ENCODE measurements at regions not wholly inside any gene's neighbourhood (a gene's known extent, or its start where the extent isn't known, plus 50 kb on each side); places are given as distances from the start of the nearest gene placed in this dataset.

- Histone ChIP-seq H3K4me3 (no peak overlapping the region), H3K27me3 (no peaks in the 10 kb centered on the region), H3K9me3 (replicated peaks in 1 of 3) (no peaks in the 10 kb centered on the region), H3K36me3 (replicated peaks in 1 of 2) (no peaks in the 10 kb centered on the region), H3K27ac (no peak overlapping the region), H3K4me1 (replicated peaks in 1 of 2) (no peaks in the 10 kb centered on the region)
- intact Hi-C loops (cut with DNase I), result no loop called here
- WGBS, 4 donors, result 69 to 79% (median 71%) methylated on average over 4 of the region's 4 CpGs
- TF ChIP-seq POLR2A (IDR thresholded peaks at IDR 0.05) (no peak), CTCF (IDR thresholded peaks at IDR 0.05) (no peak)
- no peak for DNase-seq
Observed at GRCh38 chr4:13159041-13159620, 325.0 kb downstream of the RAB28 start.

- DNase-seq, result no peak
- intact Hi-C loops (cut with DNase I), result no loop called here
- Histone ChIP-seq H3K36me3 (replicated peaks in 1 of 2) (no peaks in the 10 kb centered on the region), H3K9me3 (replicated peaks in 1 of 3) (no peaks in the 10 kb centered on the region), H3K4me3 (no peak overlapping the region), H3K27ac (no peak overlapping the region), H3K27me3 (no peaks in the 10 kb centered on the region), H3K4me1 (replicated peaks in 1 of 2) (no peaks in the 10 kb centered on the region)
- no peak for TF ChIP-seq POLR2A (IDR thresholded peaks at IDR 0.05)
- TF ChIP-seq CTCF (IDR thresholded peaks at IDR 0.05), result no peak
- 60 to 78% (median 69%) methylated on average over 7 of the region's 7 CpGs for WGBS, 4 donors
Observed at GRCh38 chr4:13151194-13151593, 332.9 kb downstream of the RAB28 start.

GRCh38 chr4:13143222-13144070, 340.7 kb downstream of the RAB28 start:
- intact Hi-C loops (cut with DNase I), result no loop called here
- TF ChIP-seq CTCF (IDR thresholded peaks at IDR 0.05) (no peak), POLR2A (IDR thresholded peaks at IDR 0.05) (no peak)
- WGBS, 4 donors, result 62 to 68% (median 66%) methylated on average over 18 to 19 of the region's 19 CpGs
- no peaks in the 10 kb centered on the region for H3K4me1 ChIP-seq (replicated peaks in 1 of 2)
- H3K9me3 ChIP-seq (replicated peaks in 1 of 3), result no peaks in the 10 kb centered on the region
- H3K4me3 ChIP-seq, result no peak overlapping the region
- H3K27me3 ChIP-seq, result no peaks in the 10 kb centered on the region
- no peaks in the 10 kb centered on the region for H3K36me3 ChIP-seq (replicated peaks in 1 of 2)
- no peak for DNase-seq
- H3K27ac ChIP-seq, result no peak overlapping the region

GRCh38 chr4:13142726-13143125, 341.4 kb downstream of the RAB28 start:
- no peak overlapping the region for H3K27ac ChIP-seq
- H3K36me3 ChIP-seq (replicated peaks in 1 of 2), result no peaks in the 10 kb centered on the region
- TF ChIP-seq POLR2A (IDR thresholded peaks at IDR 0.05) (no peak), CTCF (IDR thresholded peaks at IDR 0.05) (no peak)
- intact Hi-C loops (cut with DNase I), result no loop called here
- no peak overlapping the region for H3K4me3 ChIP-seq
- WGBS, 4 donors, result 80 to 86% (median 86%) methylated on average over 4 of the region's 4 CpGs
- no peak for DNase-seq
- H3K4me1 ChIP-seq (replicated peaks in 1 of 2), result no peaks in the 10 kb centered on the region
- no peaks in the 10 kb centered on the region for H3K9me3 ChIP-seq (replicated peaks in 1 of 3)
- H3K27me3 ChIP-seq, result no peaks in the 10 kb centered on the region
